ENCODE measurements at regions not wholly inside any gene's neighbourhood (a gene's known extent, or its start where the extent isn't known, plus 50 kb on each side); places are given as distances from the start of the nearest gene placed in this dataset.

DNA sequence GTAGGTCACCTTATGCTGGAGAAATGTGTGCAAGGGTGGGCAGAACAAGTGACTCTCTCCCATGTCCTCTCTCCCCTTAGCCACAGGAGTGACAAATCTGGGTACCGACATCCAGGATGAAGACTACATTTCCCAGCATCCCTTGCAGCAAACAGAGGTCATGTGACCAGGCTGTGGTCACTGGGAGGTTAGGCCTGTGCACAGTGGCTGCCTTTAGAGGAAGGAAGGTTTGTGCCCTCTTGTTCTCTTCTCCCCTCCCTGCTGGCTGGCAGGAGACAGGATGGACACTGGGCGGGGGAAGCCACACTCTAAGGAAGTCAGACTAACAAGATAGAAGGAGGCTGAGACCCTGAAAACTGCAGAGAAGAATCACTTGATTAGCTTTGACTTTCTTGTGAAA lies 360.2 kb downstream of the PREX1 start:
- H3K27me3 Mint-ChIP-seq: peaks cover 5% of the 10 kb centered on the region
- no peaks in the 10 kb centered on the region for H3K36me3 Mint-ChIP-seq (ENCODE audit: insufficient read depth)
- peaks cover 4% of the 10 kb centered on the region for H3K9me3 Mint-ChIP-seq (ENCODE audit: low read depth)
- TF ChIP-seq, protein P1, sequence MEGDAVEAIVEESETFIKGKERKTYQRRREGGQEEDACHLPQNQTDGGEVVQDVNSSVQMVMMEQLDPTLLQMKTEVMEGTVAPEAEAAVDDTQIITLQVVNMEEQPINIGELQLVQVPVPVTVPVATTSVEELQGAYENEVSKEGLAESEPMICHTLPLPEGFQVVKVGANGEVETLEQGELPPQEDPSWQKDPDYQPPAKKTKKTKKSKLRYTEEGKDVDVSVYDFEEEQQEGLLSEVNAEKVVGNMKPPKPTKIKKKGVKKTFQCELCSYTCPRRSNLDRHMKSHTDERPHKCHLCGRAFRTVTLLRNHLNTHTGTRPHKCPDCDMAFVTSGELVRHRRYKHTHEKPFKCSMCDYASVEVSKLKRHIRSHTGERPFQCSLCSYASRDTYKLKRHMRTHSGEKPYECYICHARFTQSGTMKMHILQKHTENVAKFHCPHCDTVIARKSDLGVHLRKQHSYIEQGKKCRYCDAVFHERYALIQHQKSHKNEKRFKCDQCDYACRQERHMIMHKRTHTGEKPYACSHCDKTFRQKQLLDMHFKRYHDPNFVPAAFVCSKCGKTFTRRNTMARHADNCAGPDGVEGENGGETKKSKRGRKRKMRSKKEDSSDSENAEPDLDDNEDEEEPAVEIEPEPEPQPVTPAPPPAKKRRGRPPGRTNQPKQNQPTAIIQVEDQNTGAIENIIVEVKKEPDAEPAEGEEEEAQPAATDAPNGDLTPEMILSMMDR (IDR thresholded peaks at IDR 0.05; ENCODE audit: unreplicated experiment): no peak
- no peak overlapping the region for H3K4me3 Mint-ChIP-seq (ENCODE audit: low read depth)
- H3K27ac Mint-ChIP-seq: no peak overlapping the region
- H3K4me1 Mint-ChIP-seq (ENCODE audit: low read depth): no peaks in the 10 kb centered on the region
- no peak for DNase-seq (ENCODE audit: low spot score, unreplicated experiment)

DNA sequence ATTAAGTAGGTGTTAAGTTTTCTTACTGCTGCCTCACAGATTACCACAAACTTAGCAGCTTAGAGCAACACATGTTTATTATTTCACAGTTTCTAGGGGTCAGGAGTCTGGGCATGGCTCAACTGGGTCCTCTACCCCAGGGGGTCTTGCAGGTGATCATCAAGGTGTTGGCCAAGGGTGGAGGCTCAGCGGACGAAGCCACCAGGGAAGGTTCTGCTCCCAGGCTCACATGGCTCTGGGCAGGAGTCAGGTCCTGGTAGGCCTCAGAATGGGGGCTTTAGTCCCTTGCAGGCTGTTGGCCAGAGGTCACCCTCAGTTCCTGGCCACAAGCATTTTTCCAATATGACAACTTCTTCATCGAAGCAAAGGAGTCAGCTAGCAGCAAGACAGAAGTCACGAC lies 362.5 kb downstream of the PREX1 start:
- no peak for DNase-seq (ENCODE audit: low spot score, unreplicated experiment)
- Mint-ChIP-seq H3K36me3 (ENCODE audit: insufficient read depth) (no peaks in the 10 kb centered on the region), H3K27me3 (peaks cover 17% of the 10 kb centered on the region), H3K4me3 (ENCODE audit: low read depth) (no peak overlapping the region), H3K9me3 (ENCODE audit: low read depth) (peaks cover 4% of the 10 kb centered on the region), H3K4me1 (ENCODE audit: low read depth) (peaks cover 2% of the 10 kb centered on the region), H3K27ac (no peak overlapping the region)
- TF ChIP-seq, protein P1 (IDR thresholded peaks at IDR 0.05; ENCODE audit: unreplicated experiment): no peak

DNA sequence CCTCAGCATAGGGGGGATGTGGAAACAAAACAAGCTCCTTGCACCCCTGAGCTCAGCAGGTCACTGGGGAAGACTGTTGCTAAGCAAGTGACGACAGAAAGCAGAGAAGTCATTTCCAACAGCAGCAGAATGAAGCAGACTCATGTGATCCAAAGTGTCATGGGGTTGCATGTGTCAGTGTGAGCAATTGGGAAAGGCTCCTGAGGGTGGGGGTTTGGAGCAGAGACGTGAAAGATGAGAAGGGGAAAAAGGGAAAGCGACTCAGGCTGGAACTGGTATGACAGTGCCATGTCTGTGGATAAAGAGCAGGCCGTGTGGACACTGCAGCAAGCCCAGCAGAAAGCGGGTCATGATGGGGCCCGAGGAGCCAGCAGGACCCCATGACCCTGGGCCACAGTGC lies 363.9 kb downstream of the PREX1 start:
- peaks cover 2% of the 10 kb centered on the region for H3K4me1 Mint-ChIP-seq (ENCODE audit: low read depth)
- DNase-seq (ENCODE audit: low spot score, unreplicated experiment): no peak
- H3K27me3 Mint-ChIP-seq: peaks cover 17% of the 10 kb centered on the region
- TF ChIP-seq, protein P1 (IDR thresholded peaks at IDR 0.05; ENCODE audit: unreplicated experiment): no peak
- H3K27ac Mint-ChIP-seq: no peak overlapping the region
- no peak overlapping the region for H3K4me3 Mint-ChIP-seq (ENCODE audit: low read depth)
- peaks cover 4% of the 10 kb centered on the region for H3K9me3 Mint-ChIP-seq (ENCODE audit: low read depth)
- no peaks in the 10 kb centered on the region for H3K36me3 Mint-ChIP-seq (ENCODE audit: insufficient read depth)

DNA sequence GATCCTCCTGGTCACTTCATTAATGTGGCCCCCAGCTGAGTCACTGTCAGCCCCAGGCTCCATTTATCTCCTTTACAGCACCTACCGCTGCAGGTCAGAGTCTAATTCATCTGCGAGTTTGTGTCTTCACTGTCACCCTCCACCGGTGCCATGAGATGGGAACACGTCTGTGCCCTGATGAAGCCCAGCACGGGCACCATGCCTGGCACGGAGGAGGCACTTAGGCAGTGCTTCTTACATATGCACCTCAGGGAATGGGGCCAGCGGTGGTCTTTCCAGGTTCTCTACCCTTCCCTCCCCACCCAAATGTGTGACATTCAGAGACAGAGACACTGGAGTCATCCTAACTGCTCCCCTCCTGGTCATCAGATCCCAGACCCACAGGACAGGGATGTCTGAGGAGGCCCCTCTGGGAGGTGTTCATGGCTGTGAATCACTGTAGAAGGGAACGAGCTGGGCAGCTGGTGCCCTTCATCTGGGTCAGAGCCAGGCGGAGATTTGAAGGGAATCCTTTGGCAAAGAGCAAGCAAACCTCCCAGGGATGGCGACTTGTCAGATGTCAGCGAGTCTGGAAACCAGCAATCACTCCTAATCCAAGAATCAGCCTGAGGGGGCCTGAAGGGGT lies 364.6 kb downstream of the PREX1 start:
- H3K36me3 Mint-ChIP-seq (ENCODE audit: insufficient read depth): no peaks in the 10 kb centered on the region
- peaks cover 2% of the 10 kb centered on the region for H3K4me1 Mint-ChIP-seq (ENCODE audit: low read depth)
- H3K27ac Mint-ChIP-seq: no peak overlapping the region

DNA sequence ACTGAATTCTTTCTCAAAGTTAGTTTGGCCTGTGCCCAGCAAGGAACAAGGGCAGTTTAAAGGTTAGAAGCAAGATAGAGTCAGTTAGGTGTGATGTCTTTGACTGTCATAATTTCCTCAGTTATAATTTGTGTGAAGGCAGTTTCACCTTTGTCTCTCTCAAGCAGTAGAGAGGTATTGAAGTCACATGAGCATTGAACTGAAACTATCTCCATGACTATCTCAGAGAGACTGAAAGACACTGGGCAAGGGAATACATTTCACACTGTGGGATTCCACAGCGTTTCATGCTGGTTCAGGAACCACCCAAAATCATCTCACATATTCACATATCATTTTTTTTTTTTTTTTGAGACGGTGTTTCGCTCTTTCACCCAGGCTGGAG lies 366.1 kb downstream of the PREX1 start:
- Mint-ChIP-seq H3K4me3 (ENCODE audit: low read depth) (no peak overlapping the region), H3K27me3 (peaks cover 17% of the 10 kb centered on the region)
- TF ChIP-seq, protein P1 (IDR thresholded peaks at IDR 0.05; ENCODE audit: unreplicated experiment): no peak

More for the DNA sequence above, 364.6 kb downstream of the PREX1 start:
- no peak for DNase-seq (ENCODE audit: low spot score, unreplicated experiment)
- Mint-ChIP-seq H3K27me3 (peaks cover 17% of the 10 kb centered on the region), H3K4me3 (ENCODE audit: low read depth) (no peak overlapping the region), H3K9me3 (ENCODE audit: low read depth) (peaks cover 4% of the 10 kb centered on the region)
- TF ChIP-seq, protein P1 (IDR thresholded peaks at IDR 0.05; ENCODE audit: unreplicated experiment): no peak

More for the DNA sequence above, 366.1 kb downstream of the PREX1 start:
- no peak for DNase-seq (ENCODE audit: low spot score, unreplicated experiment)
- no peak overlapping the region for H3K27ac Mint-ChIP-seq
- H3K36me3 Mint-ChIP-seq (ENCODE audit: insufficient read depth): no peaks in the 10 kb centered on the region
- H3K9me3 Mint-ChIP-seq (ENCODE audit: low read depth): peaks cover 4% of the 10 kb centered on the region
- peaks cover 3% of the 10 kb centered on the region for H3K4me1 Mint-ChIP-seq (ENCODE audit: low read depth)

Measured in progenitor cell of endocrine pancreas (in vitro differentiated cells).